Cardiac muscle cell (in vitro differentiated cells and primary cell): ENCODE measurements at regions not wholly inside any gene's neighbourhood (a gene's known extent, or its start where the extent isn't known, plus 50 kb on each side); places are given as distances from the start of the nearest gene placed in this dataset.
"Not testable (repeated sequence)": the region's sequence is repeated elsewhere in the genome, so short reads cannot be mapped to it uniquely, and the experiment has no call there.

Experiments used
- DNase-seq, 2 donors: peaks; one replicate each; pipeline versions ENCODE4 v3.0.0 to v3.0.0-alpha.2; 2010 to 2017; ENCODE audit warnings: low read depth in 1 of 2, low spot score in 1 of 2
- H3K27ac ChIP-seq: fragments of 200-600 bp; sonication (generic); 2 replicates; pipeline ENCODE4 v1.5.1; 2016
- H3K27me3 ChIP-seq: fragments of 200-600 bp; sonication (generic); 2 replicates; pipeline ENCODE4 v1.6.0; 2016; ENCODE audit warnings: control low read depth
- H3K36me3 ChIP-seq: fragments of 200-600 bp; sonication (generic); 2 replicates; pipeline ENCODE4 v1.5.1; 2016; ENCODE audit warnings: control low read depth
- H3K4me1 ChIP-seq: fragments of 200-600 bp; sonication (generic); 2 replicates; pipeline ENCODE4 v1.8.1; 2017; ENCODE audit warnings: low read depth, mild to moderate bottlenecking, mixed run types
- H3K4me3 ChIP-seq: fragments of 200-600 bp; sonication (generic); 2 replicates; pipeline ENCODE4 v1.5.1; 2016; ENCODE audit warnings: mild to moderate bottlenecking
- H3K9me3 ChIP-seq: fragments of 200-600 bp; sonication (generic); 2 replicates; pipeline ENCODE4 v1.5.1; 2017; ENCODE audit warnings: low read depth, mild to moderate bottlenecking, control low read depth
- TF ChIP-seq, protein P1 (sequence below): IDR thresholded peaks from 2 replicates; pipeline ENCODE4 v1.5.1; 2012; ENCODE audit warnings: low read depth, mild to moderate bottlenecking, low read length

- no peak for DNase-seq
- no peak overlapping the region for H3K27ac ChIP-seq
- H3K4me3 ChIP-seq: no peak overlapping the region
- H3K9me3 ChIP-seq: no peaks in the 10 kb centered on the region
- no peaks in the 10 kb centered on the region for H3K27me3 ChIP-seq
- TF ChIP-seq, protein P1, sequence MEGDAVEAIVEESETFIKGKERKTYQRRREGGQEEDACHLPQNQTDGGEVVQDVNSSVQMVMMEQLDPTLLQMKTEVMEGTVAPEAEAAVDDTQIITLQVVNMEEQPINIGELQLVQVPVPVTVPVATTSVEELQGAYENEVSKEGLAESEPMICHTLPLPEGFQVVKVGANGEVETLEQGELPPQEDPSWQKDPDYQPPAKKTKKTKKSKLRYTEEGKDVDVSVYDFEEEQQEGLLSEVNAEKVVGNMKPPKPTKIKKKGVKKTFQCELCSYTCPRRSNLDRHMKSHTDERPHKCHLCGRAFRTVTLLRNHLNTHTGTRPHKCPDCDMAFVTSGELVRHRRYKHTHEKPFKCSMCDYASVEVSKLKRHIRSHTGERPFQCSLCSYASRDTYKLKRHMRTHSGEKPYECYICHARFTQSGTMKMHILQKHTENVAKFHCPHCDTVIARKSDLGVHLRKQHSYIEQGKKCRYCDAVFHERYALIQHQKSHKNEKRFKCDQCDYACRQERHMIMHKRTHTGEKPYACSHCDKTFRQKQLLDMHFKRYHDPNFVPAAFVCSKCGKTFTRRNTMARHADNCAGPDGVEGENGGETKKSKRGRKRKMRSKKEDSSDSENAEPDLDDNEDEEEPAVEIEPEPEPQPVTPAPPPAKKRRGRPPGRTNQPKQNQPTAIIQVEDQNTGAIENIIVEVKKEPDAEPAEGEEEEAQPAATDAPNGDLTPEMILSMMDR: no peak
- no peaks in the 10 kb centered on the region for H3K36me3 ChIP-seq
- H3K4me1 ChIP-seq: no peaks in the 10 kb centered on the region
Observed at GRCh38 chr4:188783175-188783574, 643.9 kb downstream of the TRIML1 start.

GRCh38 chr4:188783606-188784160, 644.4 kb downstream of the TRIML1 start:
- TF ChIP-seq, protein P1: no peak
- H3K4me3 ChIP-seq: no peak overlapping the region
- no peaks in the 10 kb centered on the region for H3K9me3 ChIP-seq
- no peak for DNase-seq
- H3K4me1 ChIP-seq: no peaks in the 10 kb centered on the region
- no peak overlapping the region for H3K27ac ChIP-seq
- H3K27me3 ChIP-seq: no peaks in the 10 kb centered on the region
- H3K36me3 ChIP-seq: no peaks in the 10 kb centered on the region

GRCh38 chr4:188796600-188796999, 657.4 kb downstream of the TRIML1 start:
- not testable (repeated sequence) for H3K4me1 ChIP-seq, H3K27ac ChIP-seq, H3K36me3 ChIP-seq, H3K4me3 ChIP-seq, H3K9me3 ChIP-seq, H3K27me3 ChIP-seq, DNase-seq

GRCh38 chr4:188797011-188797410, 657.8 kb downstream of the TRIML1 start:
- not testable (repeated sequence) for H3K9me3 ChIP-seq, H3K4me1 ChIP-seq, H3K27ac ChIP-seq, H3K27me3 ChIP-seq, H3K36me3 ChIP-seq, DNase-seq, H3K4me3 ChIP-seq

DNA sequence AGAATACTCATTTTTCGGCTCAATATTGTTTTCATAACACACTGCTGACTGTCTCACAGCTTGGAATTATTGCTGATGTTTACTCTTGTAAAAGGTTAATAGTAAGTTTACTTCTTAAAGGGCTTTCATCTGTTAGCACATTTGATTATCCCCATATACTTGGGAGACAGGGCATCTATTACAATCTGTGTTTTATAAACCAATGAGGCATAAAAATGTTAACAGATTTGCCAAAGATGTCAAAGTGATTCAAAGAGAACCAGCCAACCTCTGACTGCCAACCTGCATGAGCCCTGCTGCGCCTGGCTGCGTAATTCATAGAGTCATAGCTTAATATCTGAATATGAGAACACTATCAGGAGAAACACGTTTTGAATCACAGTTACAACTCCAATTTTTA, 665.6 kb downstream of the TRIML1 start:
- DNase-seq: no peak
- Histone ChIP-seq H3K4me3 (no peak overlapping the region), H3K27ac (no peak overlapping the region), H3K36me3 (no peaks in the 10 kb centered on the region), H3K4me1 (no peaks in the 10 kb centered on the region), H3K9me3 (no peaks in the 10 kb centered on the region), H3K27me3 (no peaks in the 10 kb centered on the region)
- TF ChIP-seq, protein P1: no peak

DNA sequence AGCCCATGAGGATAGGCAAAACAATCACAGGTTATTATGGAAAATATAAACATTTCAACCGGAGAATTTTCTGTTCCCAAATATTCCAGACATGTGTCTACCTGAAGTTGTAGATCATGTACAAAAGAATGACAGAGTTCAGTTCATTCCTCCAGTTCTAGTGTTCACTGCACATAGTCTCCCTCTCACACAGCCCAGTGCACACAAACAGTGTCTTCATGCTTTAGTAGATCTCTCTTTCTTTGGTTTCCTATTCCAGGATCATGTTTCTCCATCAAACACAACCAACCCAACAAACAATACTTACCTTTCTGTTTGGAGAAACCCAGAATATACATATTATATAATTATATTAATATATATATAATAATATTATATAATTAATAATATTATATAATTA, 671.9 kb downstream of the TRIML1 start:
- TF ChIP-seq, protein P1: no peak
- no peak overlapping the region for H3K4me3 ChIP-seq
- no peaks in the 10 kb centered on the region for H3K4me1 ChIP-seq
- H3K9me3 ChIP-seq: no peaks in the 10 kb centered on the region
- no peaks in the 10 kb centered on the region for H3K36me3 ChIP-seq
- H3K27me3 ChIP-seq: no peaks in the 10 kb centered on the region
- H3K27ac ChIP-seq: no peak overlapping the region
- no peak for DNase-seq

GRCh38 chr4:188812644-188813043, 673.4 kb downstream of the TRIML1 start:
- no peaks in the 10 kb centered on the region for H3K9me3 ChIP-seq
- TF ChIP-seq, protein P1: no peak
- no peak overlapping the region for H3K4me3 ChIP-seq
- DNase-seq: no peak
- no peaks in the 10 kb centered on the region for H3K27me3 ChIP-seq
- no peak overlapping the region for H3K27ac ChIP-seq
- no peaks in the 10 kb centered on the region for H3K36me3 ChIP-seq
- H3K4me1 ChIP-seq: no peaks in the 10 kb centered on the region
